SK-N-SH (cell line): ENCODE measurements at regions not wholly inside any gene's neighbourhood (a gene's known extent, or its start where the extent isn't known, plus 50 kb on each side); places are given as distances from the start of the nearest gene placed in this dataset.

Experiments used
- CTCF ChIA-PET: fragments of 300-600, 350-600 bp; formaldehyde crosslinking; extraction: SDS; loops from one replicate; lab custom pipeline; 2021; lab: Yijun Ruan, JAX
- POLR2A ChIA-PET: fragments of 350-600 bp; sonication (Branson Sonifier 250); formaldehyde crosslinking; extraction: SDS; loops from one replicate; lab custom pipeline; 2020; ENCODE audit warnings: antibody characterized with exemption, inconsistent platforms; lab: Yijun Ruan, JAX
- DNase-seq: peaks from one replicate; pipeline ENCODE4 v3.0.0; 2012
- H2AFZ ChIP-seq: fragments of 200-600 bp; sonication (generic); 2 replicates; pipeline ENCODE4 v1.8.1; 2016; ENCODE audit warnings: antibody characterized with exemption, mild to moderate bottlenecking, low read depth
- H3F3A ChIP-seq: fragments of 200-600 bp; sonication (generic); replicated peaks from 2 replicates; pipeline ENCODE3; 2016; ENCODE audit warnings: antibody characterized with exemption, mild to moderate bottlenecking; ENCODE audit not compliant: insufficient read depth
- H3K27ac ChIP-seq, 2 experiments: fragments of 200-500 bp in 1 of 2; fragments of 200-600 bp in 1 of 2; sonication (Bioruptor generic) in 1 of 2; sonication (generic), shearing (Covaris generic) in 1 of 2; 2 replicates each; pipeline versions ENCODE4 v1.5.1 to v1.6.1; 2014 to 2016; ENCODE audit warnings: low read depth in 2 of 2, inconsistent platforms in 1 of 2, low read length in 1 of 2, mild to moderate bottlenecking in 1 of 2, mixed read lengths in 1 of 2
- H3K27me3 ChIP-seq: fragments of 200-600 bp; sonication (generic), shearing (Covaris generic); 2 replicates; pipeline ENCODE4 v1.6.1; 2016; ENCODE audit warnings: mixed run types; ENCODE audit not compliant: insufficient read depth
- H3K36me3 ChIP-seq, 2 experiments: fragments of 200-500 bp in 1 of 2; fragments of 200-600 bp in 1 of 2; sonication (Bioruptor generic) in 1 of 2; sonication (generic) in 1 of 2; replicated peaks in 1 of 2; 2 replicates each; pipeline versions ENCODE3 to v1.5.1; 2014 to 2016; ENCODE audit warnings: low read length in 1 of 2, mild to moderate bottlenecking in 1 of 2; ENCODE audit not compliant: insufficient read depth in 2 of 2, control insufficient read depth in 1 of 2
- H3K4me1 ChIP-seq, 2 experiments: fragments of 200-500 bp in 1 of 2; fragments of 200-600 bp in 1 of 2; sonication (Bioruptor generic) in 1 of 2; sonication (generic), shearing (Covaris generic) in 1 of 2; 2 replicates each; pipeline versions ENCODE4 v1.5.1 to v1.6.1; 2014 to 2016; ENCODE audit warnings: low read depth in 1 of 2, low read length in 1 of 2, mixed run types in 1 of 2; ENCODE audit not compliant: insufficient read depth in 2 of 2, control insufficient read depth in 1 of 2
- H3K4me2 ChIP-seq: fragments of 200-600 bp; sonication (generic), shearing (Covaris generic); 2 replicates; pipeline ENCODE4 v1.6.1; 2017; ENCODE audit warnings: mixed run types
- H3K4me3 ChIP-seq, 2 experiments: fragments of 200-500 bp in 1 of 2; fragments of 200-600 bp in 1 of 2; sonication (Bioruptor generic) in 1 of 2; sonication (generic), shearing (Covaris generic) in 1 of 2; 2 replicates each; pipeline versions ENCODE4 v1.5.1 to v1.8.1; 2014 to 2016; ENCODE audit warnings: low read depth in 2 of 2, inconsistent platforms in 1 of 2, low read length in 1 of 2, mild to moderate bottlenecking in 1 of 2, mixed read lengths in 1 of 2, moderate library complexity in 1 of 2
- H3K79me2 ChIP-seq: fragments of 200-600 bp; sonication (generic); 2 replicates; pipeline ENCODE4 v1.8.1; 2017; ENCODE audit warnings: mild to moderate bottlenecking; ENCODE audit not compliant: insufficient read depth
- H3K9ac ChIP-seq: fragments of 200-600 bp; sonication (generic); 2 replicates; pipeline ENCODE4 v1.6.1; 2017; ENCODE audit warnings: mixed run types
- H3K9me2 ChIP-seq: fragments of 200-600 bp; sonication (generic); 2 replicates; pipeline ENCODE4 v1.6.1; 2017; ENCODE audit warnings: mixed run types
- H3K9me3 ChIP-seq: fragments of 200-600 bp; sonication (generic); 2 replicates; pipeline ENCODE4 v1.6.1; 2017; ENCODE audit warnings: mixed run types, mild to moderate bottlenecking, moderate library complexity
- H4K20me1 ChIP-seq: fragments of 200-600 bp; sonication (generic); 2 replicates; pipeline ENCODE4 v1.6.1; 2017; ENCODE audit warnings: mild to moderate bottlenecking, mixed run types; ENCODE audit not compliant: insufficient read depth
- FOSL2 ChIP-seq: IDR thresholded peaks from 2 replicates; pipeline ENCODE4 v1.4.0; 2012; ENCODE audit warnings: low read depth, mild to moderate bottlenecking, moderate library complexity, borderline replicate concordance
- FOXJ3 ChIP-seq: sonication (generic); formaldehyde crosslinking; IDR thresholded peaks from 2 replicates; pipeline ENCODE4 v1.5.1; 2020; ENCODE audit warnings: mild to moderate bottlenecking, missing genetic modification reagents
- GATA2 ChIP-seq: sonication (generic); formaldehyde crosslinking; IDR thresholded peaks from 2 replicates; pipeline ENCODE4 v1.5.0; 2020; ENCODE audit warnings: mild to moderate bottlenecking, missing genetic modification reagents
- IRF3 ChIP-seq: fragments of 150-350 bp; IDR thresholded peaks from 2 replicates; pipeline ENCODE4 v1.6.1; 2016; ENCODE audit warnings: mild to moderate bottlenecking, low read depth, low read length
- MEF2A ChIP-seq: IDR thresholded peaks from 2 replicates; pipeline ENCODE4 v1.4.0; 2012; ENCODE audit warnings: low read depth, borderline replicate concordance
- MXI1 ChIP-seq: IDR thresholded peaks from 2 replicates; pipeline ENCODE4 v1.6.1; 2012; ENCODE audit warnings: mild to moderate bottlenecking, low read depth, low read length, improper control_type of control experiment
- NRF1 ChIP-seq: IDR thresholded peaks from 2 replicates; pipeline ENCODE4 v1.6.1; 2012; ENCODE audit warnings: low read depth, mild to moderate bottlenecking, low read length
- POLR2AphosphoS5 ChIP-seq: IDR thresholded peaks from 2 replicates; pipeline ENCODE4 v1.6.1; 2012; ENCODE audit warnings: low read depth, low read length
- RAD21 ChIP-seq: IDR thresholded peaks from 2 replicates; pipeline ENCODE4 v1.6.1; 2012; ENCODE audit warnings: mild to moderate bottlenecking, low read length
- RCOR1 ChIP-seq: fragments of 150-350 bp; IDR thresholded peaks from 2 replicates; pipeline ENCODE4 v1.6.1; 2017; ENCODE audit warnings: antibody characterized with exemption, low read length
- SIN3A ChIP-seq: IDR thresholded peaks from 2 replicates; pipeline ENCODE4 v1.6.1; 2012; ENCODE audit warnings: low read depth, mild to moderate bottlenecking, low read length, moderate library complexity, borderline replicate concordance
- TAF1 ChIP-seq: IDR thresholded peaks from 2 replicates; pipeline ENCODE4 v1.6.1; 2012; ENCODE audit warnings: low read depth, mild to moderate bottlenecking, low read length, moderate library complexity, borderline replicate concordance
- TCF12 ChIP-seq: IDR thresholded peaks from 2 replicates; pipeline ENCODE4 v1.4.0; 2012
- TEAD4 ChIP-seq: IDR thresholded peaks from 2 replicates; pipeline ENCODE4 v1.4.0; 2012; ENCODE audit warnings: mild to moderate bottlenecking, borderline replicate concordance; ENCODE audit not compliant: insufficient read depth
- YY1 ChIP-seq: IDR thresholded peaks from 2 replicates; pipeline ENCODE4 v1.4.0; 2012; ENCODE audit warnings: low read depth, mild to moderate bottlenecking
- WGBS: methylation state at CpG from one replicate; pipeline ENCODE4 v1.1.6; 2017; ENCODE audit warnings: low lambda C conversion rate; 5-methylcytosine and 5-hydroxymethylcytosine counted together
- TF ChIP-seq, protein P1 (sequence below): fragments of 200-600 bp; sonication (generic); IDR thresholded peaks from 2 replicates; pipeline ENCODE4 v1.6.1; 2017; ENCODE audit warnings: antibody characterized with exemption, mild to moderate bottlenecking, moderate library complexity

- Histone ChIP-seq H3K27ac (no peak overlapping the region), H3K36me3 (no peaks in the 10 kb centered on the region), H4K20me1 (no peaks in the 10 kb centered on the region), H3K4me3 (no peak overlapping the region), H3F3A (no peaks in the 10 kb centered on the region), H3K9me2 (no peaks in the 10 kb centered on the region), H3K9ac (no peak overlapping the region), H3K27me3 (no peaks in the 10 kb centered on the region), H3K4me2 (no peak overlapping the region), H2AFZ (no peak overlapping the region), H3K9me3 (no peaks in the 10 kb centered on the region), H3K4me1 (peaks cover 0 to 2% of the 10 kb centered on the region in 2 experiments; a peak in 1 of 4 replicates), H3K79me2 (no peaks in the 10 kb centered on the region)
- CTCF ChIA-PET = interaction anchor here (1.2 kb wide), 1 partner anchor 20 kb away, joined by 3 read pairs; no protein-coding TSS in a partner anchor
- TF ChIP-seq RCOR1 (no peak), TCF12 (no peak)
- DNase-seq = no peak
- WGBS = 80% methylated on average over 9 of the region's 9 CpGs
- POLR2A ChIA-PET = no interaction called here
Observed at GRCh38 chr4:153065276-153065675, 129.2 kb downstream of the FHDC1 start.

GRCh38 chr4:153067376-153067775 is 131.3 kb downstream of the FHDC1 start:
- 29% methylated on average over 1 of the region's 1 CpG for WGBS
- ChIA-PET POLR2A (no interaction called here), CTCF (interaction anchor here (0.7 to 1.0 kb wide), 2 partner anchors 17 to 61 kb away, joined by 3 read pairs; no protein-coding TSS in a partner anchor)
- no peaks in the 10 kb centered on the region for H3K27me3 ChIP-seq
- H3K4me1 ChIP-seq = no peaks in the 10 kb centered on the region
- DNase-seq = no peak
- H3K4me2 ChIP-seq = no peak overlapping the region
- TF ChIP-seq MEF2A = no peak
- TF ChIP-seq, protein P1, sequence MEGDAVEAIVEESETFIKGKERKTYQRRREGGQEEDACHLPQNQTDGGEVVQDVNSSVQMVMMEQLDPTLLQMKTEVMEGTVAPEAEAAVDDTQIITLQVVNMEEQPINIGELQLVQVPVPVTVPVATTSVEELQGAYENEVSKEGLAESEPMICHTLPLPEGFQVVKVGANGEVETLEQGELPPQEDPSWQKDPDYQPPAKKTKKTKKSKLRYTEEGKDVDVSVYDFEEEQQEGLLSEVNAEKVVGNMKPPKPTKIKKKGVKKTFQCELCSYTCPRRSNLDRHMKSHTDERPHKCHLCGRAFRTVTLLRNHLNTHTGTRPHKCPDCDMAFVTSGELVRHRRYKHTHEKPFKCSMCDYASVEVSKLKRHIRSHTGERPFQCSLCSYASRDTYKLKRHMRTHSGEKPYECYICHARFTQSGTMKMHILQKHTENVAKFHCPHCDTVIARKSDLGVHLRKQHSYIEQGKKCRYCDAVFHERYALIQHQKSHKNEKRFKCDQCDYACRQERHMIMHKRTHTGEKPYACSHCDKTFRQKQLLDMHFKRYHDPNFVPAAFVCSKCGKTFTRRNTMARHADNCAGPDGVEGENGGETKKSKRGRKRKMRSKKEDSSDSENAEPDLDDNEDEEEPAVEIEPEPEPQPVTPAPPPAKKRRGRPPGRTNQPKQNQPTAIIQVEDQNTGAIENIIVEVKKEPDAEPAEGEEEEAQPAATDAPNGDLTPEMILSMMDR = no peak
- no peak for TF ChIP-seq NRF1
- TF ChIP-seq FOXJ3 (CRISPR knock-in tag) = no peak
- no peak for TF ChIP-seq YY1
- no peak for TF ChIP-seq POLR2AphosphoS5
- no peak for TF ChIP-seq TEAD4
- no peak for TF ChIP-seq RAD21
- no peak for TF ChIP-seq TAF1
- no peak for TF ChIP-seq SIN3A
- no peak for TF ChIP-seq RCOR1
- no peak for TF ChIP-seq IRF3
- TF ChIP-seq MXI1 = no peak
- TF ChIP-seq GATA2 = no peak
- no peak for TF ChIP-seq FOSL2
- H3K4me3 ChIP-seq = no peak overlapping the region
- no peak overlapping the region for H3K9ac ChIP-seq
- no peaks in the 10 kb centered on the region for H3K36me3 ChIP-seq
- H3K79me2 ChIP-seq = no peaks in the 10 kb centered on the region
- H3K9me3 ChIP-seq = no peaks in the 10 kb centered on the region
- H2AFZ ChIP-seq = peak overlapping the region; percentile 11; the same call in 1 of the 2 replicates
- H4K20me1 ChIP-seq = no peaks in the 10 kb centered on the region
- no peaks in the 10 kb centered on the region for H3F3A ChIP-seq
- no peaks in the 10 kb centered on the region for H3K9me2 ChIP-seq
- H3K27ac ChIP-seq = no peak overlapping the region
